HepG2 (cell line): ENCODE measurements at regions not wholly inside any gene's neighbourhood (a gene's known extent, or its start where the extent isn't known, plus 50 kb on each side); places are given as distances from the start of the nearest gene placed in this dataset.

Source experiments
- DNMT3B ChIP-seq: conservative IDR thresholded peaks from 2 replicates; pipeline ENCODE4 v1.6.1; 2016; ENCODE audit warnings: missing biosample characterization, control low read depth
- RAD21 ChIP-seq: fragments of 450-650 bp; formaldehyde crosslinking; IDR thresholded peaks from 2 replicates; pipeline ENCODE4 v1.5.0; 2020; ENCODE audit warnings: mild to moderate bottlenecking
- ZNF552 ChIP-seq: sonication (generic); formaldehyde crosslinking; IDR thresholded peaks from 2 replicates; pipeline ENCODE4 v1.9.0; 2022; ENCODE audit warnings: missing genetic modification reagents, mild to moderate bottlenecking, borderline replicate concordance
- ZNF614 ChIP-seq: IDR thresholded peaks from 2 replicates; pipeline ENCODE4 v1.6.1; 2018; ENCODE audit warnings: missing biosample characterization, missing genetic modification reagents, inconsistent platforms, borderline replicate concordance

- TF ChIP-seq DNMT3B (CRISPR knock-in tag) (no peak), RAD21 (CRISPR knock-in tag) (no peak), ZNF552 (CRISPR knock-in tag) (no peak), ZNF614 (no peak)
These were observed 186.1 kb downstream of the ZNF365 start for GRCh38 chr10:62560201-62560819.
